SKM-1 treated with dmso at 0.1 percent for 144 hours (cell line): ENCODE measurements at regions not wholly inside any gene's neighbourhood (a gene's known extent, or its start where the extent isn't known, plus 50 kb on each side); places are given as distances from the start of the nearest gene placed in this dataset.
"Not testable (repeated sequence)": the region's sequence is repeated elsewhere in the genome, so short reads cannot be mapped to it uniquely, and the experiment has no call there.

Experiments used
- DNase-seq: peaks from one replicate; lab custom pipeline; 2025; ENCODE audit not compliant: unreplicated experiment; lab: John Stamatoyannopoulos, UW

DNA sequence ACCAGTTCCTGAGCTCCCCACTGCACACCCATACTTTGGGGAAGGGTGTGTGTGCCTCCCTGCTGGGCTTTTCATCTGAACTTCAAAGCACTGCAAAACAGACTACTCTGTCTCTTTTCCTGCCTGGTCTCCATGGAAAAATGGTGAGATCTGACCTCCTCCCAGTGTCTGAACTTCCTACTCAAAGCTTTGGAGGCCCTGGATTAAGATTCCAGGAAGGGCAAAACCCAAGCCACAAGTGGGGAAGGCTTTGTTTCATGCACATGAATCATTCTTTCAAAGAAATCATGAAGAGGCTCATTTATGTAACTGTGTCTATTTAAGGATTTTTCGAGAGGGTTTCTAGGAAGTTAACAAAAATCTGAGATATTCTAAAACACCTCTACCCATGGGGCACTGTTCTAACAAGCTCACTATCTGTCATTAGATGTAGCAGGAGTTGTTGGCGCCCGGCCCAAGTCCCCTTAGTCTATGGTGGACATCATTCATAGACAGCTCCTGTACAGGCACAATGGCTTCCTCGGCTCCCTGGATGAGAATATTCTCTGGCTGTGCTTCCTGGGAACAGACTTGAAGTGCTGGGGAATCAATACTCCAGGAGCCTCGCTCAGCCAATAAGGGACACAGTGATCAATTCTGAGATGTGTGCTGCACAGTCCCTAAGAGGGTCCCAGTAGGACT, 224.0 kb downstream of the KTN1 start:
- no peak for DNase-seq

DNA sequence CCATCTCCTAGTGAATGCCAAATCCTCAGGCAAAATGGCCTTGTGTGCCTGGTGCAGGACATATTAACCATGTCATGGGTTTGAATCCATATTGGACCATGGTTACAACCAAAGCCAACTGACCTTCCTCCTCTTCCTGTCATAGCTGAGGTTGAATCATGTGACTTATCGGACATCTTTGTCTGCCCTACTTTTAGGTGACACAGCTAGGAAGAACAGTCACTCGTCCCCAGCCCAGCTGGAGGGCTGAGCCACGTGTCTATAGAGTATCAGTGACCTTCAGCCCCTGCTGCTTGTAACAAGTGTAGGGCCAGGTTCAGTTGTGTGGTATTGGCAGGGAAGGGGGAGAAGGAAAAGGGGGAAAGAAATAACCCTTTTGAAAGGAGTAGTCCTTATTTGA, 225.2 kb downstream of the KTN1 start:
- DNase-seq: no peak

DNA sequence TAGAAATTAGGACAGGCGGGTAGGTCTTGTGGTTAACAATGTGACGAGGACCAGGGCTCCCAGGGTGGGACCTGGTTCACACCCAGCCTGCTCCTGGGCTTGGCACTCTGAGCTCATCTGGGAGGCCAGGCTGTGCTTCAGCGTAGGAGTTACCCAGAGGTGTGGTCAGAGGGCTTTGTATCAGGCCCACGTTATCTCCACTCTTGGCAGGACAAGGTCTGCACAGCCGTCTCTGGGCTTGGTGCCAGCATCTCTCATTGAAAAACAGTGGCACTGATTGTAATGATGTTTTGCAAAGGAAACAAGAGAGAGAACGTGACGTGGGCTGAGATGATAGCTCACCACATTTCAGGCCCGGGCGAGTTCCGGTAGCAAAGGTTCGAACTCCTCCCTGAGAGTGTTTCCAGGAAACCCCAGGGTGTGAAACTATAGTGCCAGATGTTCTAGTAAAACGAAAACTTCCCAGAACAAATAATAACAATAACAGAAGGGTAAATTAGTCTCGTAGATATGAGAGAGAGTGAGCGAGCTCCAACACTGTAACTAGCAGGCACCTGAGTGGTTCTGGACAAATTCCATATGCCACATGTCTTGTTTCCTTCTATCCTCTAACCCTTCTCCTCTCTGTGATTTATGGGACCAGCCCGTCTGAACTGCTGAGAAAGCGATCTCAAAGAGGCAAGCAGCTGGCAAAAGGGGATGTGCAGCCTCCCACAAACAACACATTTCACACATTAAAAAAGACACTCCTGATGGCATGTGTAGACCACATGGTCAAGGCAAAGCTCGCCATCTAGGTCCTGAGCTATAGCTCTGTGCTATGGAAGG, 227.3 kb downstream of the KTN1 start:
- no peak for DNase-seq

DNA sequence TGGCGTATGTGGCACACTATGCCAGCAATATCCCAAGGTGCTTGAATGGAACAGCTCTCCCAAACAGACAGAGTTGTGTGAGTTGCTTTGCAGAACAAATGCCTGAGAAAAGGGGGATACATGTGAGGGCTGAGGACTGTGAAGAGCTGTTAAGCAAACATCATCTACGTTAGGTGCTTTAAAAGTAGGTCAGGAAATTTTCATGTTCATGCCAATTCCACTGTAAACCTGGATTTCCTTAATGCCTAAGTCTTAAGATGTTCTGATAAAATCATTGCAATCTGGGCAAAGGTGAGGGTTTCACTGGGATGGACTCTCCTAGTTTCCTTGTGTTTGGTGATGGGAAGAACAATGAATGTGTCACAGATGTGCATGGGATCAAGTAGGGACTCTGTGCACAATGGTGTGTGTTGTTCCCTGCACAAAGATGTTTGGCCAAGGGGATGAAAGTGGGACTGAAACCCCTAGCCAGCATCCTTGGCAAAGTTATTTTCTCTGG, 227.9 kb downstream of the KTN1 start:
- DNase-seq: no peak

DNA sequence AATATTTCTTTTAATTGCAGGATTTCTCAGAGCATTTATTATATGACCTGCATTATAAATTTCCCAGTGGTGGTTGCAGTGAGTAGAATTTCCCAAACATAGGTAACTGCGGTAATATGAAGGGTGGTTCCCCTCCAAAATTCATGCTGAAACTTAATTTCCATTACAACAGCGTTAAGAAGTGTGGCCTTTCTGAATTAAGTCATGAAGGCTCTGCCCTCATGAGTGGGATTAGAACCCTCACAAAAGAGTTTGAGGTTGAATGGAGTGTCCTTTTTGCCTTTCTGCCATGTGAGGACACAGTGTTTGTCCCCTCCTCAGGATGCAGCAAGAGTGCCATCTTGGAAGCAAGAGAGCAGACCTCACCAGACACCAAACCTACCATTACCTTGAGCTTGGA, 233.6 kb downstream of the KTN1 start:
- DNase-seq: no peak

DNA sequence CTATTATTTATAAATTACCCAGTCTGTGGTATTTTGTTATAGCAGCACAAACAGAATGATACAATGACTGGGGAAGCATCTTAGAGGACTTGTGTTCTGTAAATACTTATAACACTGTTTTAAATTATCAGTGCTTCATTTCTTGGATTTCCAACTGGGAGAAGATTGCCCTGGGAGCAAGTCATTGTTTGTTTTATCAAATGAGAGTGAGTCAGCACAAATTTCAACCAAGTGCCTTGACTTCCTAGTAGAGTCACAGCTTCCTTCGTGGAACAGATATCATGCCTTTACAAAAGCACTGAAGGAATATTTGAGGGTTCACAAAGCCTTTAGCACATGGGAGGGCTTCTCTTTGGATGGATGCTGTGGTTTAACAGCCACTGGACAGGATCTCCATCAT, 234.1 kb downstream of the KTN1 start:
- DNase-seq: no peak

DNA sequence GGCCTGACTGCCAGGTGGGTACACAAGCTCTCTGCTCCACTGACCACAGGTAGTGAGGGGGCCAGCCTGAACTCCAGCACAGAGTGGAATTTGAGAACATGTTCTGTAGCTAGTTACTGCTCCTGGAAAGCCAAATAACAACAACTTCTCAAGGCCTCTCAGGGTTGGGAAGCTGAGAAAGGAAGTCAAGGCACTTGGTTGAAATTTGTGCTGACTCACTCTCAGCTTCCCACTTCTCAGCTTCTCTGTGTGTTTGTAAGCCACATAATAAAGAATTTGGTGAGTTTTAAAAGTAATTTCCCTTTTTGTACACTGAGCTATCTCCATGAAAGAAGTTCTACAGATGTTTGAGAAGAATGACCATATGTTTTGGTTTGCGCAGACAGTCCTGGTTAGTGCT, 234.9 kb downstream of the KTN1 start:
- DNase-seq: peak; percentile 5

DNA sequence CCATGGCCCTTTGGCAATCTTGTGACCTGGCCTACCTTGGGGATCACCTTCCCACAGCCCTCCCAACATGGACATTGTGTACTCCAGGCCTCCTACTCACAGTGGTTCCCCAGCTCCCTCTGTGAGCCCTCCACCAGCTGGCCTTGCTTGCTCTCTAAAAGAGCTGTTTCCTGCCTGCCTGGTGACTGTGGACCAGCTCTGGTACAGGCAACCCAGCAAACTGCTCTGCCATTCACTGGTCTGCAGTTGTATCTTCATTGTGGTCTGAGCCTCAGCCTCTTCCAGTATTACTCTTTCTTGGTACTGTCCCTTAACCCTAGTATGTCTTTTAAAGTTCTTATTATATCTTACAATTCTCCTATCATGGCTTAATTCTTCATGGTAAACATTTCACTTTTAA, 236.2 kb downstream of the KTN1 start:
- no peak for DNase-seq

DNA sequence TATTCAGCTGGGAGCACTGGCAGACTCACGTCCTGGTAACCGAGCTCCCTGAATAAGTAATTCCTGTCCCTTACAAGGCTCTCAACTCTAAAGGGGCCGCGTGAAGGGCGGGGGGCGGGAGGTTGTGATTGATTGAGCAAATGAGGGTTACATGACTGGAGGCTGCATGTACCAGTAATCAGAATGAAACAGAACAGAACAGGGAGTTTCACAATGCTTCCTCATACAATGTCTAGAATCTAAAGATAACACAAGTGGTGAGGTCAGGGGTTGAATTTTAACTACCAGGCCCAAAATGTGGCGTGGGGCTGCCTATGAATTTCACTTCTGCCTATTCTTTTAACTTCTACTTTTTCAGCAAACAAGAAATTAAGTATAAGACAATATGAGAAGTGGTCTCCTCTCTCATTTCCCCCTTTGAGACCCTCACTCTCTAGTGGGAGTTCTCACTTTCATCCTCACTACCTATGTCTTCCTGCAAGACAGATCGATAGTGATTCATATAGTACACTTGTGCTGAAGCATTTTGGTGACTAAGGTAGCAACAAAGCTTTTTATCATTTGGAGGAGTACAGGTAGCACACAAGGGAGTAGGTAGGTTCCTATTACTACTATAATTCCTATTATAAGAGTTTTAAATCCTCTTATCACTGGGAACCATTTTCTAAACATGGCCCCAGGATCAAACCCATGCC, 239.8 kb downstream of the KTN1 start:
- peak; percentile 74 for DNase-seq

DNA sequence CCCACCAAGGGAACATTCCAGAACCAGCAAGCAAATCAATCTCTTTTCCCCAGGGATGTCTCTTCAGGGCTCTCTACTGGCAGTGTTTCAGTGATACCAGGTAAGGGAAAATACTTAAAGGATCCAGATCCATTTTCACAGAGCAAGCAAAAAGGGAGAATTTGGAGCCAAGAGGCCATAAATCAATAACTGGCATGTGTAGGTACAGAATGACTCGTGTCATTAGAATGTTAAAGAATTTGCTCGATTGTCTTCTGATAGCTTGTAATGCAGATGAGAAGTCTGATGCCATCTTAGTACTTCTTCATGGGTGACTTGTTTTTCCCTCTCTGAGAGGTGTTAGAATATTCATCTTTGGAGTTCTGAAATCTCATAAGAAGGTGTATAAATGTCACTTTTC, 242.9 kb downstream of the KTN1 start:
- no peak for DNase-seq

DNA sequence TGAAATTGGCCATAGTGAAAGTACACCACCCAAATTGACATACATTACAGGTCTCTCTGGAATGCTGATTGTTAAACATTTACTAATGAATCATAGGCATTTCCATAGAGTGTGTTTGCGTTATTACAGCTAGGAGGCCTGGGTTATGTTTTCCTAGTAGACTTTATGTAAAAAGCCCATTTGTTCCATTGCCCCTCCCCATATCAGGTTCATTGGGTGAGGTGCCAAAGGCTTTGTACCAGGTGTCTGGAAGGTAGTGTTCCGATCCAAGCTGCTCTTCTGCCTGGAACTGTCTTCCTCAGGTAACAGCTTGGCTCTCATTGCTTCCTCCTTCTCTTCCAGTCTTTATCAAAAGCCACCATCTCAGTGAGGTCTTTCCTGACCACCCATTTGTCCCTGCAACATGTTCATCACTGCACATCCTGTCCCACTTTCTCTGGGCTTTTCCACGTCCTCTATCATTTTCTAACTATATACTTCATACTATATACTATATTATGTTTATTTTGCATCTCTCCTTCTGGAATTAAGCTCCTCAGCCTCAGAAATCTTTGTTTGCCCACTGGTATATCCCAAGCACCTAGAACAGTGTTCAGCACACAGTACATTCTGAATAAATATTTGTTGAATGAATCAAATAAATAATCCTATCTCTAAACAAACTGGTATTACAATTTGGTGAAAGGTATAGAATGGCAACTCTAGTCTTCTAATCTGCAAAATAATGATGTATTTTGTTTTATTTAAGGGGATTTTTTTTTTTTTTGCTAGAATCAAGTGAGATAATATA, 252.3 kb downstream of the KTN1 start:
- DNase-seq: no peak

DNA sequence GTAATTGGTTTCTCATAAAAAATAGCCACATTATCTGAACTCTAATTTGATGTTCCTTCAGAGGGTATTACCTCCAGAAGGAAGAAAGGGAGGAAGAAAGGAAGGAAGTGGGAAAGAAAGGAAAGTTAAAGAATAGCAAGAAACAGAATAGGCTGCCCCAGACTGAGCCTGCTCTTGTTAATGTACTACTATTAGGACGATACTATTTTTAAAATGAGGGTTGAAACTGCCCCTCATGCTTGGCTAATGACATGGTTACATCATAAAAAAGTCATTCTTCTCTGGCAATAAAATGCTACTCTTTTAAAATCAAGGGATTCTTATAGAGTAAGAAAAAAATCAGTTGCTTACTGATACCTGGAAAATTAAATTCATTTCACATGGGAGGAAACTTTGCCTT, 253.0 kb downstream of the KTN1 start:
- DNase-seq: no peak

DNA sequence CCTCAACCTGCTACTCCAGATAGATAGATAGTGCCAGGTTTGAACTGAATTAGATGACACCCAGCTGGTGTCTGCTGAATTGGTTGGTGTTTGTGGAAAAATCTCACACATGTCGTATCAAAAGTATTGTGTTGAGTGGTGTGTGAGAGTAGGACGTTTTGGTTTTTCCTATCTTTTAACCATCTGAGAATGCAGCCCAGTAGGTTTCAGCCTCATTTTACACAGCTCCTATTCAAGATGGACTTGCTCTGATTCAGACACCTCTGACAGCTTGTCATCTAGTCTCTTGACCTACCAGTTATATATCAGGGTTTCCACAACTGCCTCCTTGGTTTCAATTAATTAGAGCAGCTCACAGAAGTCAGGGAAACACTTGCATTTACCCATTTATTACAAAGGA, 254.4 kb downstream of the KTN1 start:
- DNase-seq: no peak

DNA sequence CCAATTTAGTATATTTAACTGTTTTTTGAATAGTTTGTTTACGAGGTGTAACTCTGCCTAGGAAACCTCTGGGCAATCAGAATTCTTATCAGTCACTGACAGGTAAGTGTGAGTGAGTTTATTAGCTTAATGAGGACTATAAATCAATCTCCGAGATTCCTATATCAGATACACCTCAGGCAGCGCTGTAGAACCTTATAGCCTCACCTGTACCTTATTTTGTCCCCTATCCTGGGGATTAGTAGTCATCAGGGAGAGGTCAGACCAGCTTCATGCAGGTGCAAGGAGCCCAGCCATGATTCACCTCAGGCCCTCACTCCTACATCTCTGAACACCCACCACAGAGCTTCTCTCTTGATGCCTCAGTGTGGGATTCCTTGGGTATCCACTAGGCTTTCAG, 256.0 kb downstream of the KTN1 start:
- DNase-seq: no peak

DNA sequence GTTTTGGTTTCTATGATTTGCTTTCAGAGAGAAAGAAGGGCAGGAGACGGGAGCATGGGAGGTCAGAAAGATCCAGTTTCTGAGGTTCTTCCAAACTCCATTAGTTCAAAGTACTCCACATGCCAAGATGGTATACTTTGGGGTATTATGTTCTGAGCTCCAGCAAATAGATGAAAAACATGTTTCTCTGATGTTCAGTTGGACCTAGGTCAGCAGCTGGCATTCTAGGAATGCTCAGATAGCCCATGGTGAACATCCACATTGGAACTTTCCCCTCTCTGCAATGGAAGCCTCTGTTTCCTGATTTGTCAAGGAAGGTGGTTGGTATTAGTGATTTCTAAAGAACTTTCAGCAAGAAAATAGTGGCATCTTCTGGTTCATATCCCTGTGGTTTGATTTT, 257.5 kb downstream of the KTN1 start:
- no peak for DNase-seq

DNA sequence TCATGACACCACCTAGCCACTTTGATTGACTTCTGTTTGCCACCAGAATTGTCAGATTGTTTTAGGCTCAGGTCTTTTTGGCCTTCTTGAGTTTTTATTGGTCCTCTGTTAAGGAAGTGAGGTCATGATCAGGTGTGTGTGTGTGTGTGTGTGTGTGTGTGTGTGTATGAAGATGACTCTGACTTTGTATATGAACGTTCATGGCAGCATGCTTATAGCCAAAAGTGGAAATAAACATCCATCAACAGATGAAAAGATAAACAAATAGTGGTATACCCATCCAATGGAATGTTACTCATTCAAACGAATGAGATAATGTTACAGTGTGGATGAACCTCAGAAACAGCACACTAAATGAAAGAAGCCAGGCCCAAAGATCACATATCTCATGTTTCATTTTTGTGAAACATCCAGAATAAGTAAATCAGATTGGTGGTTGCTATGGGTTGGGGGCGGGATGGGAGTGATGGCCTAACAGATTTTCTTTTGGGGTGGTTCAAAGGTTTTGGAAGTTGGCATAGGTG, 258.6 kb downstream of the KTN1 start:
- DNase-seq: no peak

DNA sequence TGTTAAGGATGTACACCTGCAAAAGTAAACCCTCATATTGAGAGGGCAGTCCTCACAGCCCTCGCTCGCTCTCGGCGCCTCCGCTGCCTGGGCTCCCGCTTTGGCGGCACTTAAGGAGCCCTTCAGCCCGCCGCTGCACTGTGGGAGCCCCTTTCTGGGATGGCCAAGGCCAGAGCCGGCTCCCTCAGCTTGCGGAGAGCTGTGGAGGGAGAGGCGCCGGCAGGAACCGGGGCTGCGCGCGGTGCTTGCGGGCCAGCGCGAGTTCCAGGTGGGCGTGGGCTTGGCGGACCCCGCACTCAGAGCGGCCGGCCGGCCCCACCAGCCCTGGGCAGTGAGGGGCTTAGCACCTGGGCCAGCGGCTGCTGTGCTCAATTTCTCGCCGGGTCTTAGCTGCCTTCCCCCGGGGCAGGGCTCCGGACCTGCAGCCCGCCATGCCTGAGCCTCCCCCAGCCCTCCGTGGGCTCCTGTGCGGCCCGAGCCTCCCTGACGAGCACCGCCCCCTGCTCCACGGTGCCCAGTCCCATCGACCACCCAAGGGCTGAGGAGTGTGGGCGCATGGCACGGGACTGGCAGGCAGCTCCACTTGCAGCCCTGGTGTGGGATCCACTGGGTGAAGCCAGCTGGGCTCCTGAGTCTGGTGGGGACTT, 259.4 kb downstream of the KTN1 start:
- DNase-seq: not testable (repeated sequence)

DNA sequence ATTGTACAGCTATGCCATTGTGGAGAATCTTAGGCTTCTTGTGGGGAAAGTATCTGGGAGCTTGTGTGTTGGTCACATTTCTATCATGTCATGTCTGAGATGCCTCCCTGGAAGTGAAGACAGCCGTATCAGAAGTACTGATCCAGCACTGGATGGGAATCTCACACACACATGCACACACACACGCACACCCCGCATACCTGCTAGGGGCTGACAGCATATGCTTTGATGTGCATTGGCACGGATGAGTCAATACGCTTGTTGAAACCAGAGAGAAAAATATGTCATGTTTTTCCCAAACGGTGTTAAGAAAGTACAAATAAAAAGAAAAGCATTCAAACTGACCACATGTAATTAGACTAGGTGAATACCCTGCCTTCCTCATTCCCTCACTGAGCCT, 260.8 kb downstream of the KTN1 start:
- DNase-seq: no peak

DNA sequence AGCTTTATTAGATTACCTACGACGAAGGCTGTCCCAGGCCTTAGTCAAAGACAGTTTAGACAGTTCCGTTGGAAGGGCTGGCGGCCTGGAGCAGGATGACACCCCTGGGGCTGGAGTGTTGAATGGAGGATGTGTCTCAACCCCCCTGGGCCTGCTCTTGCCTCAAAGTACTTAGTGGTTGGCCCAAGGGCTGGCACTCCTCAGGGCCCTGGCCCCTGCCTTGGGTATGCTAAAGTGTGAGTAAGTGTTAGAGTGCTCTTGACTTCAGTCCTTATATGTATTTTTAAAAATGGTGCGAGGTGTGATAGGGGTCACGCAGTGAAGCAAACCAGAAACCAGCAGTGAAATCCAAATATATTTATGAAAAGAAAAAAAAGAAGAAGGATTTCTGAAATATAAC, 261.6 kb downstream of the KTN1 start:
- DNase-seq: no peak

DNA sequence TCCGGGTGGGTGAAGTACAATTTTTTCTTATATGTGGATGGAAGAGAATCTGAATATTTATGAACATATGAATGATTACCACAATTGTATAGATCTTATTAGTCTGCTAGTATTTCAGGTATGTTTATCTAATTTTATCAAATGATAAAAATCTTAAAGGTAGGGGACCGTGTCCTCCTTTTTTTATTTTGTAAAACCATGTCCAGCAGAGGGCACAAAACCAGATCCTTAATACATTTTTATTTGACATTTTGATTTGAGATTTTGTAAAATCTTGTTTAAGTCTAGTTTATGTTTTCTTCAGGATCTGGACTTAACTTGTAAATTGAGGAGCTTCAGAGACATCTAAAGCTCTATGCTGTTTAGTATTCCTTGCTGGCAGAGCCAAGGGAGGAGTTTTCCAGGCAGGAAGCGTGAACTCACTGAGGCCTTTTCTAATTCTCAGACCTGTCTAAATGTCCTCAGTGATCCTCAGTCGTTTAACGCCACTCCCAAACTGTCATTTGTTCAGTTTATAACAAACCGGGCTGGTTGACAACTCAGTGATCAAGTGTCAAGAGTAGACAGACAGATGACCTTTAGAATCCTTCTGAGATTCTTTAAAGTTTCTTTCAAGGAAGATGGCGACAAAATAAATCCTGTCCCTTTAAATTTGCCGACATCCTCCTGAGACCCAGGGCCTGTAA, 263.9 kb downstream of the KTN1 start:
- DNase-seq: no peak
